Cardiac muscle cell (in vitro differentiated cells and primary cell): ENCODE measurements at regions not wholly inside any gene's neighbourhood (a gene's known extent, or its start where the extent isn't known, plus 50 kb on each side); places are given as distances from the start of the nearest gene placed in this dataset.

Experiments
- DNase-seq, 2 donors: peaks; one replicate each; pipeline versions ENCODE4 v3.0.0 to v3.0.0-alpha.2; 2010 to 2017; ENCODE audit warnings: low read depth in 1 of 2, low spot score in 1 of 2
- H3K27ac ChIP-seq: fragments of 200-600 bp; sonication (generic); 2 replicates; pipeline ENCODE4 v1.5.1; 2016
- H3K27me3 ChIP-seq: fragments of 200-600 bp; sonication (generic); 2 replicates; pipeline ENCODE4 v1.6.0; 2016; ENCODE audit warnings: control low read depth
- H3K36me3 ChIP-seq: fragments of 200-600 bp; sonication (generic); 2 replicates; pipeline ENCODE4 v1.5.1; 2016; ENCODE audit warnings: control low read depth
- H3K4me1 ChIP-seq: fragments of 200-600 bp; sonication (generic); 2 replicates; pipeline ENCODE4 v1.8.1; 2017; ENCODE audit warnings: low read depth, mild to moderate bottlenecking, mixed run types
- H3K4me3 ChIP-seq: fragments of 200-600 bp; sonication (generic); 2 replicates; pipeline ENCODE4 v1.5.1; 2016; ENCODE audit warnings: mild to moderate bottlenecking
- H3K9me3 ChIP-seq: fragments of 200-600 bp; sonication (generic); 2 replicates; pipeline ENCODE4 v1.5.1; 2017; ENCODE audit warnings: low read depth, mild to moderate bottlenecking, control low read depth
- TF ChIP-seq, protein P1 (sequence below): IDR thresholded peaks from 2 replicates; pipeline ENCODE4 v1.5.1; 2012; ENCODE audit warnings: low read depth, mild to moderate bottlenecking, low read length

DNA sequence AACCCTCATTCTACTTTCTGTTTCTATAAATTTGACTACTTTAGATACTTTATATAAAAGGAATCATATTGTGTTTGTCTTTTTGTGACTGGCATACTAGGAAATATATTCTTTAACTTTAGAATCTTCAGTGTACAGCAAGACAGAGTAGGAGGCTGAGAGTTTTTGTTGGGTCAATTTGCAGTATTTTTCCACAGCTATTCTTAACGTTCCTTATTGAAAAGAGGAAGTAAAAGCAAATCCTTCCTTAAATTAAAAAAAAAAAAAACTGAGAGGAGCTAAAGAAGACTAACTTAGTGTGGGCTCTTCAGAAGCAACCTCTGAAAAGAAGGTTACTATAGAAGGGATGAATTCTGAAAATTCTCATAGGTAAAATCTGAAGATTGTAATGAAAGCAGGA, 1194.6 kb downstream of the ADGRL3 start:
- Histone ChIP-seq H3K27me3 (no peaks in the 10 kb centered on the region), H3K27ac (no peak overlapping the region), H3K4me1 (no peaks in the 10 kb centered on the region), H3K36me3 (no peaks in the 10 kb centered on the region), H3K9me3 (no peaks in the 10 kb centered on the region), H3K4me3 (no peak overlapping the region)
- TF ChIP-seq, protein P1, sequence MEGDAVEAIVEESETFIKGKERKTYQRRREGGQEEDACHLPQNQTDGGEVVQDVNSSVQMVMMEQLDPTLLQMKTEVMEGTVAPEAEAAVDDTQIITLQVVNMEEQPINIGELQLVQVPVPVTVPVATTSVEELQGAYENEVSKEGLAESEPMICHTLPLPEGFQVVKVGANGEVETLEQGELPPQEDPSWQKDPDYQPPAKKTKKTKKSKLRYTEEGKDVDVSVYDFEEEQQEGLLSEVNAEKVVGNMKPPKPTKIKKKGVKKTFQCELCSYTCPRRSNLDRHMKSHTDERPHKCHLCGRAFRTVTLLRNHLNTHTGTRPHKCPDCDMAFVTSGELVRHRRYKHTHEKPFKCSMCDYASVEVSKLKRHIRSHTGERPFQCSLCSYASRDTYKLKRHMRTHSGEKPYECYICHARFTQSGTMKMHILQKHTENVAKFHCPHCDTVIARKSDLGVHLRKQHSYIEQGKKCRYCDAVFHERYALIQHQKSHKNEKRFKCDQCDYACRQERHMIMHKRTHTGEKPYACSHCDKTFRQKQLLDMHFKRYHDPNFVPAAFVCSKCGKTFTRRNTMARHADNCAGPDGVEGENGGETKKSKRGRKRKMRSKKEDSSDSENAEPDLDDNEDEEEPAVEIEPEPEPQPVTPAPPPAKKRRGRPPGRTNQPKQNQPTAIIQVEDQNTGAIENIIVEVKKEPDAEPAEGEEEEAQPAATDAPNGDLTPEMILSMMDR, result no peak
- DNase-seq, result no peak

DNA sequence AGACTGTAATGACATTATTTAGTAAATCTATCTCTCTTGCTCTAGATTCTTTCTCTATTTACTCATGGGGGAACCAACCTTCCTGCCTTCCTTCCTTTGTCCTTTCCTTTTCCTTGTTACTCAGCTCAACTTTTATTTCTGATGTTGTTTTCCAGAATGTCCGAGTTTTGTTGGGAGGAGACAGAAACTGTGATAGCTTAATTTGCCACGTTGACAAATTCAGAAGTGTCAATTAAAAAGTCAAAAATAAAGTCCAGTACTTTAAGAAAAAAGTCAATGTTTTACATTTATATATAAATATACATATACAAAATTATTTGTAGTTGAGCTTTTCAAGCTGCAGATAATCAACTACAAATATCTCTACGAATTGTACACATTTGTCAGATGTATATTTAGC, 1187.7 kb downstream of the ADGRL3 start:
- Histone ChIP-seq H3K27me3 (no peaks in the 10 kb centered on the region), H3K4me3 (no peak overlapping the region), H3K4me1 (no peaks in the 10 kb centered on the region), H3K36me3 (no peaks in the 10 kb centered on the region), H3K9me3 (no peaks in the 10 kb centered on the region), H3K27ac (no peak overlapping the region)
- no peak for DNase-seq
- TF ChIP-seq, protein P1, result no peak

DNA sequence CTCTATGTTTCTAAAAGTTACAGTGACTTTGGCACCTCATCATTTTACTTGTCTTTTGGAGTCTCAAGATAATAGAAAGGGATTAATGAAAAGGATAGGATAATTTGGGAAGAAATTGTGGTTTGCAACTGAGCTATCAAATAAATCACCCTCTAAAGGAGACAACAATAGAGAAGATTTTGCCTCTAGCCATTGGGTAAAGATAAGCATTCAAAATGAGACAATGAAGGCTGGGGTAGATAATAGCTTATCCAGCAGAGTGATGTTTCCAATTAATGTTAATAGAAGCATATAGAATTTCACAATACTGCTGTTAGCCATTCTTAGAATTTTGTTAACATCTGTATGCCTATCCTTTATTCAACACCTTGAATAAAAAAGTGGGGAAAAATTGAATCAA, 1177.6 kb downstream of the ADGRL3 start:
- Histone ChIP-seq H3K4me1 (no peaks in the 10 kb centered on the region), H3K27ac (no peak overlapping the region), H3K4me3 (no peak overlapping the region), H3K9me3 (no peaks in the 10 kb centered on the region), H3K27me3 (no peaks in the 10 kb centered on the region), H3K36me3 (no peaks in the 10 kb centered on the region)
- TF ChIP-seq, protein P1, result no peak
- DNase-seq, result no peak

DNA sequence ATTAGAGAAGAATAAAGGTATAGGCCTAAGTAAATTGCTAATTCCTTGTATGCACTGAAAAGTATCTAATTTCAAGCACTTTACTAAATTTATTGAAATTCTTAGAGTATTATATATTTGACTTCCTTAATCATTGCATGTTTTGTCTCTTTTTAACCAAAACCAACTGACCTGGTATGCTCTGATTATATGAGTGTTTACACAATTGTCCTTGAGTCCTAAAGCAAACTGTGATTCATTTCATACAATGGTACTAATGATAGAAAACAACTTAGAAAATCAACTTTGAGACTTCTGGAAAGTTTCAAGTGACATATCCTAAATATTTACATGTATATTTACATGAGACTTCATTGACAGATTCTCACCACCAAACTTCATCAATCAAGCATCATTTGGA, 1177.1 kb downstream of the ADGRL3 start:
- no peak overlapping the region for H3K4me3 ChIP-seq
- TF ChIP-seq, protein P1, result no peak
- H3K27ac ChIP-seq, result no peak overlapping the region
- H3K4me1 ChIP-seq, result no peaks in the 10 kb centered on the region
- H3K36me3 ChIP-seq, result no peaks in the 10 kb centered on the region
- DNase-seq, result no peak
- H3K27me3 ChIP-seq, result no peaks in the 10 kb centered on the region
- H3K9me3 ChIP-seq, result no peaks in the 10 kb centered on the region

DNA sequence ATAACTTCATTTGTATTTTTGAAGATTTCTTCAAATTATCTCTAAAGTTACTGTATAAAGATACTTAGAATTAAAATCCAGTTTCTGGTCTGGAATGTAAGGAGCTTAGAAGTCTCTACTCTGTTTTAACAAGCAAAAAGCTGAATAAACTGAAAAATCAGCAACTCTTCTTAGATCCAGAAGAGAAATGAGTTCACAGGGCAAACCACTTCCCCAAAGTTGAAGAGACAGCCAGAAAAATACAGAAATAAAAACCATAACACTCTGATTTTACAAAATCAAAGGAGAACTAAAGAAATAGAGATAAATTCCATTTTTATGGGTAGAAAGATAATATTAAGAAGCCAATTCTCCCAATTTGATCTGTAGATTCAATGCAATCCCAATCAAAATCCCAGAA, 1166.8 kb downstream of the ADGRL3 start:
- no peak overlapping the region for H3K27ac ChIP-seq
- no peaks in the 10 kb centered on the region for H3K4me1 ChIP-seq
- H3K9me3 ChIP-seq, result no peaks in the 10 kb centered on the region
- no peaks in the 10 kb centered on the region for H3K27me3 ChIP-seq
- H3K4me3 ChIP-seq, result no peak overlapping the region
- no peak for DNase-seq
- TF ChIP-seq, protein P1, result no peak
- no peaks in the 10 kb centered on the region for H3K36me3 ChIP-seq

DNA sequence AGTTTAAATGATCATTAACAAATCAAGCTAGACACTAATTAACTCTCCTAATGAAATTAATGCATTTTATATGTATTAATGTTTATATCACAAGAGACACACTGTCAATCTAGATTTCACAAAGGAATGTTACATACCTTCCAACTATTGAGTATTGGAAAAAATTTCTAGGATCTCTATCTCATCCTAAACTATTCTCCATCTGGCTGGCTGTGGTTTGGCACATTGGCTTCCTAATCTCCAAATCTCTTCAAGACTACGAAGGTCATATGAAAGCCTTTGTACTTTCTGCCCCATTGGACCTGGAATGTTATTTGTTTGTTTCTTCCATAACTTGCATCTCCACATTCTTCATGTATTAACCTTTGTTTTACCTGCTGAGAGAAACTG, 1160.0 kb downstream of the ADGRL3 start:
- no peak overlapping the region for H3K27ac ChIP-seq

More for the DNA sequence above, 1160.0 kb downstream of the ADGRL3 start:
- H3K4me1 ChIP-seq, result no peaks in the 10 kb centered on the region
- DNase-seq, result no peak
- no peak overlapping the region for H3K4me3 ChIP-seq
- TF ChIP-seq, protein P1, result no peak
- no peaks in the 10 kb centered on the region for H3K36me3 ChIP-seq
- H3K27me3 ChIP-seq, result no peaks in the 10 kb centered on the region
- H3K9me3 ChIP-seq, result no peaks in the 10 kb centered on the region
